ENCODE measurements at regions not wholly inside any gene's neighbourhood (a gene's known extent, or its start where the extent isn't known, plus 50 kb on each side); places are given as distances from the start of the nearest gene placed in this dataset.

GRCh38 chr14:53634793-53635192 lies 321.8 kb downstream of the BMP4 start:
- Histone ChIP-seq H3K27me3 (ENCODE audit: control insufficient read depth, insufficient read depth, low read length) (peaks cover 5% of the 10 kb centered on the region), H3K36me3 (ENCODE audit: control insufficient read depth, insufficient read depth, low read length) (no peaks in the 10 kb centered on the region), H3K4me3 (ENCODE audit: low read depth, low read length) (no peak overlapping the region)
- ChIA-PET POLR2A (no interaction called here), CTCF (interaction anchor here (1.2 kb wide), 1 partner anchor 13 kb away, joined by 3 read pairs; no protein-coding TSS in a partner anchor)
- DNase-seq (ENCODE audit: low read depth), result no peak
- TF ChIP-seq, protein P1, sequence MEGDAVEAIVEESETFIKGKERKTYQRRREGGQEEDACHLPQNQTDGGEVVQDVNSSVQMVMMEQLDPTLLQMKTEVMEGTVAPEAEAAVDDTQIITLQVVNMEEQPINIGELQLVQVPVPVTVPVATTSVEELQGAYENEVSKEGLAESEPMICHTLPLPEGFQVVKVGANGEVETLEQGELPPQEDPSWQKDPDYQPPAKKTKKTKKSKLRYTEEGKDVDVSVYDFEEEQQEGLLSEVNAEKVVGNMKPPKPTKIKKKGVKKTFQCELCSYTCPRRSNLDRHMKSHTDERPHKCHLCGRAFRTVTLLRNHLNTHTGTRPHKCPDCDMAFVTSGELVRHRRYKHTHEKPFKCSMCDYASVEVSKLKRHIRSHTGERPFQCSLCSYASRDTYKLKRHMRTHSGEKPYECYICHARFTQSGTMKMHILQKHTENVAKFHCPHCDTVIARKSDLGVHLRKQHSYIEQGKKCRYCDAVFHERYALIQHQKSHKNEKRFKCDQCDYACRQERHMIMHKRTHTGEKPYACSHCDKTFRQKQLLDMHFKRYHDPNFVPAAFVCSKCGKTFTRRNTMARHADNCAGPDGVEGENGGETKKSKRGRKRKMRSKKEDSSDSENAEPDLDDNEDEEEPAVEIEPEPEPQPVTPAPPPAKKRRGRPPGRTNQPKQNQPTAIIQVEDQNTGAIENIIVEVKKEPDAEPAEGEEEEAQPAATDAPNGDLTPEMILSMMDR (IDR thresholded peaks at IDR 0.05; ENCODE audit: insufficient read depth, low read depth, low read length), result no peak

DNA sequence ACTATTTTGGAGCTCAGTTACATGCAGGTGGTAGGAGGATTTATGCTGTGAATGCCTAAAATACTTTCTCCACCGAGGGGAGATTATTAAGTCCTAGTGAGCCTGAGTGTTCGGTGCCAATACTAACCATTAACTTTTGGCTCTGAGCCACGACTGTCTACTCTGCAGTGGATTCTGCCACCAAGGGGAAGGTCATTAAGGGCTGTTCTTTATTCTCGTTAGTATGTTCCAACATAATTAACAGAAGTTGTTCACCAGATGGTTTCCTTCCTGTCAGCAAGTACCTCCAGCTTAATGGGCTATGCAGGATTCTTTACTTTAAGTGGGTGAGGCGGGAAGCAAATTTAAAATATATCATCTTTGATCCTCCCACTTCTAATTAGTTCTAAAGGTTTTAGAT lies 326.3 kb downstream of the BMP4 start:
- Histone ChIP-seq H3K36me3 (ENCODE audit: control insufficient read depth, insufficient read depth, low read length) (no peaks in the 10 kb centered on the region), H3K27me3 (ENCODE audit: control insufficient read depth, insufficient read depth, low read length) (no peaks in the 10 kb centered on the region), H3K4me3 (ENCODE audit: low read depth, low read length) (no peak overlapping the region)
- no peak for DNase-seq (ENCODE audit: low read depth)
- CTCF ChIA-PET, result no interaction called here
- POLR2A ChIA-PET, result no interaction called here
- TF ChIP-seq, protein P1 (IDR thresholded peaks at IDR 0.05; ENCODE audit: insufficient read depth, low read depth, low read length), result no peak

- Histone ChIP-seq H3K36me3 (ENCODE audit: control insufficient read depth, insufficient read depth, low read length) (no peaks in the 10 kb centered on the region), H3K27me3 (ENCODE audit: control insufficient read depth, insufficient read depth, low read length) (no peaks in the 10 kb centered on the region; the same call in 1 of the 2 replicates), H3K4me3 (ENCODE audit: low read depth, low read length) (no peak overlapping the region)
- CTCF ChIA-PET, result interaction anchor here (0.6 to 1.6 kb wide), 2 partner anchors 11 to 27 kb away, joined by 3 to 4 read pairs; no protein-coding TSS in a partner anchor
- POLR2A ChIA-PET, result no interaction called here
- DNase-seq (ENCODE audit: low read depth), result no peak
- TF ChIP-seq, protein P1 (IDR thresholded peaks at IDR 0.05; ENCODE audit: insufficient read depth, low read depth, low read length), result no peak
Observed at GRCh38 chr14:53628732-53629430, 327.7 kb downstream of the BMP4 start.

DNA sequence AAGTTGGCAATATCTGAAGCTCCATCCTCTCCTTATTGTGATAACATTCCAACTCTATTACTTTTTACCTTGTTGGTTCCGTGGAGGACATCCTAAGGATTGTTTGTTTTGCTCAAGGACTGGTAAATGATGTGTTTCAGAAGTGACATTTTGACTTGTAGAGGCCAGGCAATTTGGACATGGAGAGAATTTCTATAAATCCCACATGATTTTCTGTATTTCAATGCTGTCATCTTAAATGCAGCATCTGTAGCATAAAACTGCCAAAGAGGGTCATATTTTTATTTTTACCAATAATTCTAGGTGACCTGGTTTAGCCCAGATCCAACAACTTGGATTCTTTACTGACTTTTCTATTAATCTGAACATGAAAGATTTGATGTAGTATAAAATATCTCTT lies 328.4 kb downstream of the BMP4 start:
- TF ChIP-seq, protein P1 (IDR thresholded peaks at IDR 0.05; ENCODE audit: insufficient read depth, low read depth, low read length), result no peak
- Histone ChIP-seq H3K36me3 (ENCODE audit: control insufficient read depth, insufficient read depth, low read length) (no peaks in the 10 kb centered on the region), H3K27me3 (ENCODE audit: control insufficient read depth, insufficient read depth, low read length) (peaks cover 1% of the 10 kb centered on the region; the same call in 1 of the 2 replicates), H3K4me3 (ENCODE audit: low read depth, low read length) (no peak overlapping the region)
- DNase-seq (ENCODE audit: low read depth), result no peak
- POLR2A ChIA-PET, result no interaction called here
- CTCF ChIA-PET, result interaction anchor here (0.6 to 1.6 kb wide), 2 partner anchors 12 to 27 kb away, joined by 3 to 4 read pairs; no protein-coding TSS in a partner anchor

- ChIA-PET POLR2A (no interaction called here), CTCF (no interaction called here)
- TF ChIP-seq, protein P1 (IDR thresholded peaks at IDR 0.05; ENCODE audit: insufficient read depth, low read depth, low read length), result no peak
- H3K36me3 ChIP-seq (ENCODE audit: control insufficient read depth, insufficient read depth, low read length), result no peaks in the 10 kb centered on the region
- no peak for DNase-seq (ENCODE audit: low read depth)
- H3K27me3 ChIP-seq (ENCODE audit: control insufficient read depth, insufficient read depth, low read length), result peaks cover 1% of the 10 kb centered on the region; the same call in 1 of the 2 replicates
- H3K4me3 ChIP-seq (ENCODE audit: low read depth, low read length), result no peak overlapping the region
Observed at GRCh38 chr14:53626761-53627160, 329.9 kb downstream of the BMP4 start.

Measured in BJ (cell line).